Caco-2 (cell line): ENCODE measurements at regions not wholly inside any gene's neighbourhood (a gene's known extent, or its start where the extent isn't known, plus 50 kb on each side); places are given as distances from the start of the nearest gene placed in this dataset.

Experiments used
- BruUV-seq: library from RNA; stranded (reverse); fragments of 400-500 nt; replicated peaks from 2 replicates; lab custom pipeline; 2021; lab: Mats Ljungman, UMichigan
- CTCF ChIA-PET: fragments of 300-600 bp; sonication (Branson Sonifier 250); formaldehyde crosslinking; loops from one replicate; lab custom pipeline; 2022; ENCODE audit warnings: antibody characterized with exemption; lab: Charles Lee
- POLR2A ChIA-PET: fragments of 300-600 bp; sonication (Branson Sonifier 250); formaldehyde crosslinking; loops from one replicate; lab custom pipeline; 2022; ENCODE audit warnings: antibody characterized with exemption; lab: Charles Lee
- DNase-seq, 2 experiments: peaks; one replicate each; pipeline versions ENCODE4 v3.0.0 to v3.0.0-alpha.2; 2020 to 2022
- H3K27me3 ChIP-seq: replicated peaks from 2 replicates; pipeline ENCODE4 v1.6.0; 2011; ENCODE audit warnings: low read length; ENCODE audit not compliant: control insufficient read depth, insufficient read depth
- H3K36me3 ChIP-seq: 2 replicates; pipeline ENCODE4 v1.5.1; 2011; ENCODE audit warnings: low read length; ENCODE audit not compliant: control insufficient read depth, insufficient read depth
- H3K4me1 ChIP-seq: fragments of 250-450 bp; sonication (Bioruptor Pico); 2 replicates; pipeline ENCODE4 v1.5.1; 2020; ENCODE audit warnings: mild to moderate bottlenecking
- H3K4me3 ChIP-seq: 2 replicates; pipeline ENCODE4 v1.5.1; 2011; ENCODE audit warnings: low read depth, mild to moderate bottlenecking, control low read depth, low read length
- H3K9me3 ChIP-seq: fragments of 250-450 bp; sonication (Bioruptor Pico); 2 replicates; pipeline ENCODE4 v1.5.1; 2020; ENCODE audit warnings: mild to moderate bottlenecking, moderate library complexity
- H3K27ac Mint-ChIP-seq: one replicate; pipeline ENCODE4 v1.8.0; 2022; ENCODE audit warnings: mixed read lengths; ENCODE audit not compliant: unreplicated experiment
- H3K27me3 Mint-ChIP-seq: one replicate; pipeline ENCODE4 v1.8.0; 2022; ENCODE audit warnings: mixed read lengths; ENCODE audit not compliant: insufficient read depth, unreplicated experiment
- H3K36me3 Mint-ChIP-seq: one replicate; pipeline ENCODE4 v1.8.0; 2022; ENCODE audit warnings: mild to moderate bottlenecking, mixed read lengths; ENCODE audit not compliant: insufficient read depth, unreplicated experiment
- H3K4me1 Mint-ChIP-seq: one replicate; pipeline ENCODE4 v1.8.0; 2022; ENCODE audit warnings: low read depth, mixed read lengths; ENCODE audit not compliant: unreplicated experiment
- H3K4me3 Mint-ChIP-seq: one replicate; pipeline ENCODE4 v1.8.0; 2022; ENCODE audit warnings: mild to moderate bottlenecking, moderate library complexity, mixed read lengths; ENCODE audit not compliant: unreplicated experiment
- H3K9me3 Mint-ChIP-seq: one replicate; pipeline ENCODE4 v1.8.0; 2022; ENCODE audit warnings: mixed read lengths; ENCODE audit not compliant: unreplicated experiment
- CTCF ChIP-seq, 2 experiments: fragments of 200-600 bp in 1 of 2; IDR thresholded peaks; 1 replicate in 1 of 2; 2 replicates in 1 of 2; pipeline versions ENCODE4 v1.5.1 to v1.8.0; 2011 to 2022; ENCODE audit warnings: antibody characterized with exemption in 1 of 2, control low read depth in 1 of 2, inconsistent platforms in 1 of 2, low read depth in 1 of 2, low read length in 1 of 2, mild to moderate bottlenecking in 1 of 2, moderate library complexity in 1 of 2; ENCODE audit not compliant: insufficient read depth in 1 of 2, severe bottlenecking in 1 of 2, unreplicated experiment in 1 of 2
- intact Hi-C: fragments of 100-400 bp; cut with micrococcal nuclease; formaldehyde crosslinking; loops from one replicate; pipeline ENCODE4 v1.10.0; 2022; ENCODE audit not compliant: unreplicated experiment

- intact Hi-C loops = no loop called here
- CTCF ChIA-PET = no interaction called here
- Mint-ChIP-seq H3K4me1 (no peaks in the 10 kb centered on the region), H3K27ac (no peak overlapping the region), H3K9me3 (no peaks in the 10 kb centered on the region), H3K4me3 (no peak overlapping the region), H3K36me3 (no peaks in the 10 kb centered on the region), H3K27me3 (peaks cover 18% of the 10 kb centered on the region)
- Histone ChIP-seq H3K36me3 (no peaks in the 10 kb centered on the region), H3K4me3 (no peak overlapping the region), H3K9me3 (no peaks in the 10 kb centered on the region), H3K27me3 (no peaks in the 10 kb centered on the region), H3K4me1 (no peaks in the 10 kb centered on the region)
- no TSS peak for BruUV-seq
- no peak for TF ChIP-seq CTCF (IDR thresholded peaks at IDR 0.05; ENCODE audit: insufficient read depth in 1 of 2, low read depth in 1 of 2, low read length in 1 of 2, severe bottlenecking in 1 of 2, unreplicated experiment in 1 of 2)
- DNase-seq = no peak
- POLR2A ChIA-PET = no interaction called here
Observed at GRCh38 chr20:8935878-8936277, 133.0 kb upstream of the PLCB4 start.

- Mint-ChIP-seq H3K4me1 (no peaks in the 10 kb centered on the region), H3K27ac (no peak overlapping the region), H3K4me3 (no peak overlapping the region), H3K27me3 (peaks cover 16% of the 10 kb centered on the region), H3K9me3 (no peaks in the 10 kb centered on the region), H3K36me3 (no peaks in the 10 kb centered on the region)
- no peak overlapping the region for H3K4me3 ChIP-seq
- H3K36me3 ChIP-seq = no peaks in the 10 kb centered on the region
- no peak for DNase-seq
- intact Hi-C loops = no loop called here
- ChIA-PET CTCF (no interaction called here), POLR2A (no interaction called here)
- no peak for TF ChIP-seq CTCF (IDR thresholded peaks at IDR 0.05; ENCODE audit: insufficient read depth in 1 of 2, low read depth in 1 of 2, low read length in 1 of 2, severe bottlenecking in 1 of 2, unreplicated experiment in 1 of 2)
- no TSS peak for BruUV-seq
- H3K27me3 ChIP-seq = no peaks in the 10 kb centered on the region
- no peaks in the 10 kb centered on the region for H3K9me3 ChIP-seq
- no peaks in the 10 kb centered on the region for H3K4me1 ChIP-seq
Observed at GRCh38 chr20:8938532-8938931, 130.4 kb upstream of the PLCB4 start.

GRCh38 chr20:8940326-8940725, 128.6 kb upstream of the PLCB4 start:
- Histone ChIP-seq H3K4me3 (no peak overlapping the region), H3K36me3 (no peaks in the 10 kb centered on the region), H3K27me3 (no peaks in the 10 kb centered on the region), H3K4me1 (no peaks in the 10 kb centered on the region), H3K9me3 (no peaks in the 10 kb centered on the region)
- H3K27me3 Mint-ChIP-seq = peaks cover 20% of the 10 kb centered on the region
- intact Hi-C loops = no loop called here
- H3K4me3 Mint-ChIP-seq = no peak overlapping the region
- no TSS peak for BruUV-seq
- ChIA-PET POLR2A (no interaction called here), CTCF (no interaction called here)
- H3K36me3 Mint-ChIP-seq = no peaks in the 10 kb centered on the region
- H3K27ac Mint-ChIP-seq = no peak overlapping the region
- no peaks in the 10 kb centered on the region for H3K4me1 Mint-ChIP-seq
- DNase-seq = no peak
- no peaks in the 10 kb centered on the region for H3K9me3 Mint-ChIP-seq
- no peak for TF ChIP-seq CTCF (IDR thresholded peaks at IDR 0.05; ENCODE audit: insufficient read depth in 1 of 2, low read depth in 1 of 2, low read length in 1 of 2, severe bottlenecking in 1 of 2, unreplicated experiment in 1 of 2)
